ENCODE measurements at regions not wholly inside any gene's neighbourhood (a gene's known extent, or its start where the extent isn't known, plus 50 kb on each side); places are given as distances from the start of the nearest gene placed in this dataset.

- Histone ChIP-seq H2AFZ (ENCODE audit: control insufficient read depth, low read depth, low read length) (no peak overlapping the region), H3K4me2 (ENCODE audit: control insufficient read depth, insufficient read depth) (no peak overlapping the region), H4K20me1 (ENCODE audit: control insufficient read depth, insufficient read depth) (no peaks in the 10 kb centered on the region), H3K27me3 (replicated peaks in 1 of 2; ENCODE audit: control insufficient read depth in 2 of 2, insufficient read depth in 2 of 2, low read length in 1 of 2) (no peaks in the 10 kb centered on the region), H3K4me1 (ENCODE audit: control insufficient read depth, insufficient read depth, low read length) (no peaks in the 10 kb centered on the region), H3K9ac (ENCODE audit: control insufficient read depth, insufficient read depth, low read length) (no peak overlapping the region), H3K79me2 (ENCODE audit: control insufficient read depth, insufficient read depth, low read length) (no peaks in the 10 kb centered on the region), H3K4me3 (no peak overlapping the region), H3K36me3 (ENCODE audit: control insufficient read depth in 2 of 2, insufficient read depth in 2 of 2, low read length in 1 of 2) (no peaks in the 10 kb centered on the region), H3K27ac (ENCODE audit: control insufficient read depth, insufficient read depth) (no peak overlapping the region), H3K9me3 (replicated peaks; ENCODE audit: control insufficient read depth, insufficient read depth, low read length) (no peaks in the 10 kb centered on the region; the same call in 2 of the 3 replicates)
- BruUV-seq (replicated peaks) = no TSS peak
- ChIA-PET POLR2A (no interaction called here), CTCF (no interaction called here), SMC1A (ENCODE audit: uncharacterized antibody, unreplicated experiment) (no interaction called here), RAD21 (ENCODE audit: unreplicated experiment) (no interaction called here)
- intact Hi-C loops (cut with micrococcal nuclease; ENCODE audit: unreplicated experiment) = no loop called here
- 26% methylated on average over 6 of the region's 8 CpGs for WGBS (ENCODE audit: insufficient coverage, insufficient replicate concordance, low lambda C conversion rate, missing lambda C conversion rate)
- no peak for ATAC-seq
- no peak for TF ChIP-seq RELB (IDR thresholded peaks at IDR 0.05; ENCODE audit: low read depth)
- no peak for TF ChIP-seq BCL3 (IDR thresholded peaks at IDR 0.05; ENCODE audit: borderline replicate concordance, insufficient read depth, low read depth, low read length, poor library complexity, severe bottlenecking)
- no peak for TF ChIP-seq BACH1 (IDR thresholded peaks at IDR 0.05; ENCODE audit: borderline replicate concordance)
- TF ChIP-seq ASH2L (IDR thresholded peaks at IDR 0.05; ENCODE audit: borderline replicate concordance, low read depth) = no peak
- no peak for TF ChIP-seq SP1 (IDR thresholded peaks at IDR 0.05; ENCODE audit: low read depth, low read length)
- TF ChIP-seq ZNF384 (IDR thresholded peaks at IDR 0.05; ENCODE audit: borderline replicate concordance, low read depth, low read length) = no peak
- TF ChIP-seq TCF12 (IDR thresholded peaks at IDR 0.05; ENCODE audit: low read depth, low read length) = no peak
- TF ChIP-seq SMC3 (IDR thresholded peaks at IDR 0.05; ENCODE audit: borderline replicate concordance, low read length) = no peak
- TF ChIP-seq TARDBP (IDR thresholded peaks at IDR 0.05; ENCODE audit: borderline replicate concordance) = no peak
- TF ChIP-seq EGR1 (IDR thresholded peaks at IDR 0.05; ENCODE audit: borderline replicate concordance in 1 of 2, low read depth in 2 of 2, low read length in 2 of 2) = no peak
- no peak for TF ChIP-seq RBBP5 (conservative IDR thresholded peaks at IDR 0.05)
- no peak for TF ChIP-seq ZBTB33 (IDR thresholded peaks at IDR 0.05)
- no peak for TF ChIP-seq SPI1 (IDR thresholded peaks at IDR 0.05; ENCODE audit: borderline replicate concordance, insufficient read depth, low read depth, low read length)
- TF ChIP-seq ZBED1 (IDR thresholded peaks at IDR 0.05; ENCODE audit: borderline replicate concordance) = no peak
- DNase-seq (ENCODE audit: low read depth, low spot score) = no peak
- in situ Hi-C loops (cut with MboI) = no loop called here
- FAIRE-seq = no peak
These were observed 233.0 kb upstream of the TCERG1L start for GRCh38 chr10:131544495-131544894.
